HG03439 (cell line): ENCODE measurements at regions not wholly inside any gene's neighbourhood (a gene's known extent, or its start where the extent isn't known, plus 50 kb on each side); places are given as distances from the start of the nearest gene placed in this dataset.

Experiments used
- ATAC-seq: cut with Tn5 transposase; IDR thresholded peaks from one replicate; pipeline ENCODE4 v1.9.1; 2021; ENCODE audit warnings: mild to moderate bottlenecking, moderate library complexity; ENCODE audit not compliant: unreplicated experiment

DNA sequence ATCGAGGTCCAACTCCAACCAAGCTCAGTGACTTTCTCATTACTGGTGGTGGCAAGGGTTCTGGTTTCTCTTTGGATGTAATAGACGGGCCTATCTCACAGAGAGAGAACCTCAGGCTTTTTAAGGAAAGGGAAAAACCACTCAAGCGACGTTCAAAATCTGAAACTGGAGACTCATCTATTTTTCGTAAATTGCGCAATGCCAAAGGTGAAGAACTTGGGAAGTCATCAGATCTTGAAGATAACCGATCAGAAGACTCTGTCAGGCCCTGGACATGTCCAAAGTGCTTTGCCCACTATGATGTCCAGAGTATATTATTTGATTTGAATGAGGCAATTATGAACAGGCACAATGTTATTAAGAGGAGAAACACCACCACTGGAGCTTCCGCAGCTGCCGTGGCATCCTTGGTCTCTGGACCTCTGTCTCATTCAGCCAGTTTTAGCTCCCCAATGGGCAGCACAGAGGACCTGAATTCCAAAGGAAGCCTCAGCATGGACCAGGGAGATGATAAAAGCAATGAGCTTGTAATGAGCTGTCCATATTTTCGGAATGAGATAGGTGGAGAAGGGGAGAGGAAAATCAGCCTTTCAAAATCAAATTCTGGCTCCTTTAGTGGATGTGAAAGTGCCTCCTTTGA is 343.5 kb upstream of the RGS6 start:
- ATAC-seq, result no peak

- no peak for ATAC-seq
These were observed 342.6 kb upstream of the RGS6 start for GRCh38 chr14:71589609-71590008.

DNA sequence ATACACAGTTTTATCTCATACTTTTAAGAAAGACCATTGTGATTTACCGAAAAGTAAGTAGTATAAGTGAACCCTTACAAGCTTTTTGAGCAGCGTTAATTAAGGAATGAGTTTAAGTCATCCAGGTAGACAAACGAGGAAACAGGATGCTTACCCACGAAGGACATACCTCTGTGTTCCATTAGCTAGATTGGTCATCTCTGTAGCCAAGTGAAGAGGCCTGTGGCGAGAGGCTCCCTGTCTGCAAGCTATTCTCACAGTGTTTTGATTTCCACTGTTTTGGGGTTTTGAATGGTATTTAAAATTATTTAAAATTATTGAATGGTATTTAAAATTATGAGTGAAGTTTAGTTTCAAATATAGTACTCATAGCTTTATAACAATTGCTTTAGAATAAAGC is 342.1 kb upstream of the RGS6 start:
- no peak for ATAC-seq

DNA sequence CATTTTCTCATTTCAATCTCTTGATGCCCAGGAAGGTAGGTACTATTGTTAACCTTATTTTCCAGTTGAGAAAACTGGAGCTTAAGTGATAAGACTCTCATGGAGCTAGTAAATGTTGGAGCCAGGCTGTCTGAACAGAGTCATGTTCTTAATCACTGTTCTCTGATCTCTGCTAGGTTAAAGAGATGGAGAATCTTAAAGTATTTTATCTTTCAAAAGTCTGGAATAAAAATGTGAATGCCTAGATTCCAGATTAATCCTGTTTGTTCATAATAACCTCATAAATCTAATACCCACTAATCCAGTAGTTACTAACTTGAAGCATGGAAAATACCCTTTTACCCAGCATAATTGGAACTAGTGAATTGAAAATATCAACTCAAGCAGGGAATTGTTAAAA is 341.0 kb upstream of the RGS6 start:
- no peak for ATAC-seq

- no peak for ATAC-seq
These were observed 340.3 kb upstream of the RGS6 start for GRCh38 chr14:71591929-71592328.

DNA sequence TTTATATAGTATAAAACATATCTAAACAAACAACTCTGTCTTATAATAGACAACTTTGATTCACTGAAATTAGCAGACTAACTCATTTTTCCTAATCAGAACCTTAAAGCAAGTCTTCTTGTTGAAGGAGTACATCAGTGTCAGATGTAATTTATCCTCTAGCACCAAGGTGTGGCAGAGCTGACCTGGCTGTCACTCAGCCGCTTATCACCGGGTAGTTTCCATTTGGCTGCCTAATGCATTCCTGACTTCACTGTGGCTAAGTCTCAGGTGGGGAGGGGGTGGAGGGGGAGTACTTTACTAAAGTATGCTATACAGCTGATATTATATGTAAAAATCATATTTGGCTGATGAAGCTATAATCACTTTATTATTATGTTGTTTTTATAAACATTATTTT is 339.9 kb upstream of the RGS6 start:
- ATAC-seq, result no peak

DNA sequence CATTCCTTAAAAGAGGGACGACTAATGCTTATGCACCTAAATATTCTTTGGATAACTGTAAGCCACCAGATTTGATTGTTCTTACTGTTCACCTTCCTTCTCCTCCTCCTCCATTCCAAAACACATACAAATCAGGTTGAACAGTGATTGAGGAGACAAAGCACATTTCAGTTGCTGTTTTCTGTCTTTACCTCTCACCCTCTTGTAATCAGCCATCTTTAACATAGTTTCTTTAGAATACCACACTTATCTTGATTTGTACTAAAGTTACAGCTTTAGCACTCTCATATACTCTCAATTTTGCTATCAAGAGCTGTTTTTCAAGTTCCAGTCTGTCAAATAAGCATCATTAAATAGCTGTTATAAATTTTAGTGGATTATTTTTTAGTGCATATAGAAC is 338.3 kb upstream of the RGS6 start:
- no peak for ATAC-seq

DNA sequence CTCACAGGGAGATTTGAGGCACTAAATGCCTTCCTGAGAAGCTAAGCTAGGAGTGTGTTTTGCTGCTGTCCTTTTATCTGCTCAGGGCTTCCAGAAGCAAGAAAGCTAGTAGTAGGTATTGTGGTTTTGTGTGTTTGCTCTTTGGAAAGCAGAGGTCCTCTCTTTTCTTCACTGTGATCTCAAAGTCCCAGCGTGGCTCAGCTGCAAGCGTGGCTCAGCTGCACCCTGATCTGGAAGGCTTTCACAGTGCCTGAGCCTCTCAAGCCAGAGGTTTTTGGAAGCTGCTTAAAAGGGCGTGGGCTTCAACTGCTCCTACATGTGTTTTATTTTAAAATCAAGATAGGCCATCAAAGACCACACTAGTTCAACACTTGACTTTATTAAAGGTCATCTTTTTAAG is 337.4 kb upstream of the RGS6 start:
- ATAC-seq, result no peak

DNA sequence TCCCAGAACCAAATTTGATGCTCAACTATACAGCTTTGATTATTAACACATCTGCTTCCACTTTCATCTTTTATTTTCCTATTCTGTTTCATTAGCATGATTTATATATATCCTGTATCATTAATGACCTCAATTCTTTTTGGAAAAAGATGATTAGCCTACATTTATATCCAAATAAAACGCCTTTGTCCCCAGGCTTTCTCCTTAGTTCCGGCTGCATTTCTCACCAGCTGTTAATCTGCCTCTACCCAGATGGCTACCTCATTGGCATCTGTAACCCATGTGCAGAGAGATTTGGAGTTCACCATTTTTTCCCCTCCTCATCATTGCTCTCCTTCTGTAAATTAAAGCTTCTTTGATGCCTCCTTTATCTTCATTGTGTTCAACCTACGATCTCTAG is 336.8 kb upstream of the RGS6 start:
- no peak for ATAC-seq

- ATAC-seq, result no peak
These were observed 334.8 kb upstream of the RGS6 start for GRCh38 chr14:71597287-71597920.

GRCh38 chr14:71597955-71598660 is 334.1 kb upstream of the RGS6 start:
- peak; percentile 58 for ATAC-seq

GRCh38 chr14:71600309-71600708 is 331.9 kb upstream of the RGS6 start:
- ATAC-seq, result no peak

- no peak for ATAC-seq
These were observed 329.7 kb upstream of the RGS6 start for GRCh38 chr14:71602524-71602923.

- ATAC-seq, result no peak
These were observed 328.0 kb upstream of the RGS6 start for GRCh38 chr14:71604231-71604630.

- ATAC-seq, result no peak
These were observed 326.2 kb upstream of the RGS6 start for GRCh38 chr14:71606064-71606463.

DNA sequence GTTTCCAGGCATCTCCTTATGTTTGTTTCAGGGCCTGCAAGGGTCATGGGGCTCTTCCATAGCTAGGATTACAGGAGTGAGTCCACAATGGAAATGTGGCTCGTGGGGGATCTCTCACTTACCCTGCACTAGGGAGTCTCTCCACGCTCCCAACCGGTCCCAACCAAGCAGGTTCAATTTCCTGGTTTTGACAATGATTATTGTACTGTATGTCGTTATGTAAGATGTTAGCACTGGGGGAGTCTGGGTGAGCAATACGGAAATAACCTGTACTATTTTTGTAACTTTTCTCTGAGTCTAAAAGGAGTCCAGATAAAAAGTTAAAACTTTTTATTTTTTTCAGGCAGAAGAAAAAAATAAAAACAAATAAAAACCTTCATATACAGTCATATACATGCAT is 325.7 kb upstream of the RGS6 start:
- no peak for ATAC-seq

DNA sequence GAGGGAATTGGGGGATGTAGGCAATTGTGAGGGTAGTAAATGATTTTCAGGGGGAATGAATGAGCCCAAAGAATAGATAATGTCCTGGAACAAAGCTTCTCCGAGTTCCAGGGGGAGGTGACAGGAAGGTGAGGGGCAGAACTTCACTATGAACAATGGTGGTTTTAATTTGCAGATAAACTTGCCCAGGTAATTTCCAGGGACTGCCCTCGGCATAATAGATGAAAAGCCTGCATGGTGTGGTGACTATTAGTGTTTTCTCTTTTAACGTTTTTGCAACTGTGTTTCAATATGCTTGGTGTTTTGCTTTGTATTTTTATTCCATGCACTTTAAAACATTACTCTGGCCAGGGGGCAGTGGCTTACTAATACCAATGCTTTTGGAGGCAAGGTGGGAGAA is 325.2 kb upstream of the RGS6 start:
- no peak for ATAC-seq

- no peak for ATAC-seq
These were observed 322.1 kb upstream of the RGS6 start for GRCh38 chr14:71610149-71610548.

DNA sequence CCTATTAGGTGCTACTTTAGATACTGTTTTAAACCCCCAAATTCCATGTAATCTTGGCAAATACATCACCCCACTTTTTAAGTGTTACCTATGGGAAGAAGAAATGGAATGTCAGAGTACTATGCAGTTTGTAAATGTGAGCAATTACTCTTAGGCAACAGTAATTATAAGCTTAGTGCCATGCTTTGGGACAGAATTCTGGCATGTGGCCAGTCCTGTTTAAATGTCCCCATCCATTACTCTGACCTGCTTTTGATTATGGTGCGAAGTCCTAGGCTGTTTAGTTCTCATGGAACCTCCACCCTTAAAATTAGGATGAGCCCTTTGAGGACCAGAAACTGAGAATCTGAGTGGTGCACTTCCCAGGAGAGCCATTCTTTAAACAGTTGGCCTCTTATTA is 321.4 kb upstream of the RGS6 start:
- no peak for ATAC-seq

DNA sequence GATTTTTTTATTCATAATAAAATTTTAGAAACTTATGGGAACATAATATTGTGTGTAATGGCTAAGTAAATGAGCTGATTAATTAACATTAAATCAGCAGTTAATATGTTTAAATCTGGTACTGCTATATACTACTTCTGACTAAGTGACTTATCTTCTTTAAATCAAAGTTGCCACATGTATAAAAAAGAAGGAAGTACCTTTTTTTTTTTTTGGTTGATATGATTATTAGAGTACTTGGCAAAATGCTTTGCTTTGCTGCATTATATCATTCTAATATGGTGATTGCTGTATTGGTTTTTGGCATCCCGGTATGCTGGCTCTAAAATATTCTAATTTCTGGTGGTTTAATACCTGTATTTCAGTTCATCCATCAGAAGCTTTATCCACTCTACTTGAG is 319.1 kb upstream of the RGS6 start:
- no peak for ATAC-seq

DNA sequence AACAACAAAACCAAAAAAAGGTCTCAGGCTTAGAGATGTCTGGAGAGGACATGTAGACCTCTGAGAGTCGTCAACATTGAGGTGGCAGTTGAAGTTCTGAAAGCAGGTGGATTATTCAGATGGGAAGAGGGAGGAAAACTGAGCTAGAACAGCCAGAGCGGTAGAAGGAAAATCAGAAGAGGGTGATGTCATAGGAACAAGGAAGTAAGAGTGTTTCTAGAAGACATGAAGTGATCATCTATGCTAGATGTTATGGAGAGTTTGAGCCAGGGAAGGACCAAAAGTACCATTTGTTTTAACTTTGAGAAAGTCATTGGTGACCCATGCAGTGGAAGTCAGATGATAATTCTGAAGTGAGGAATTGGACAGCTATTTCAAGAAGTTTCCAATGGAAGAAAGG is 316.2 kb upstream of the RGS6 start:
- no peak for ATAC-seq

DNA sequence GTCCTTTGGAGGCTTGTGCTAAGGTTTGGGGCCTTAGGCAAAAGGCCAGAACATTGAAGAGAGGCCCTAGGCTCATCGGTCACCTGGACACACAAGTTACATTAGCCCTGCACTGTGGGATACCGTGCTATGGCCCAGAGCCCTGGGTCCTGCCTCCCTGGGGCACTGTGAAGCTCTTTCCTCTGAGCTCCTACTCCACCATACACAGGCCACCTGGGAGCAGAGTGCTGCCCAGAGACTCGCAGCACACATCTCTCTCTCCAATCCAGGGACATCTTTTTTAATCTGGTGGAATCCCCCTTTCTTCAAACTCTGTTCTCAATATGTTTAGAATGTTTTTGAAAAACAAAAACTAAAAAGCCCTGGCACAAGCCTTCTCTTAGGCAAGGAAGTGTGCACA is 314.2 kb upstream of the RGS6 start:
- no peak for ATAC-seq
